22Rv1 (cell line): ENCODE measurements at regions not wholly inside any gene's neighbourhood (a gene's known extent, or its start where the extent isn't known, plus 50 kb on each side); places are given as distances from the start of the nearest gene placed in this dataset.

Experiments
- H3K27ac ChIP-seq: fragments of 450-650 bp; 2 replicates; pipeline ENCODE4 v1.5.1; 2017
- CTCF ChIP-seq: fragments of 450-650 bp; IDR thresholded peaks from 2 replicates; pipeline ENCODE4 v1.5.1; 2017; ENCODE audit warnings: mild to moderate bottlenecking
- ZFX ChIP-seq: fragments of 450-650 bp; IDR thresholded peaks from 2 replicates; pipeline ENCODE4 v1.6.1; 2017; ENCODE audit warnings: antibody characterized with exemption, borderline replicate concordance

- H3K27ac ChIP-seq = no peak overlapping the region
These were observed 625.5 kb upstream of the RORB start for GRCh38 chr9:73871636-73872035.

GRCh38 chr9:73872701-73873100, 624.4 kb upstream of the RORB start:
- TF ChIP-seq CTCF = no peak
- no peak for TF ChIP-seq ZFX

More at GRCh38 chr9:73871636-73872035, 625.5 kb upstream of the RORB start:
- TF ChIP-seq ZFX (no peak), CTCF (no peak)

GRCh38 chr9:73880101-73880500, 617.0 kb upstream of the RORB start:
- TF ChIP-seq CTCF = no peak
- TF ChIP-seq ZFX = no peak
- no peak overlapping the region for H3K27ac ChIP-seq

More at GRCh38 chr9:73872701-73873100, 624.4 kb upstream of the RORB start:
- no peak overlapping the region for H3K27ac ChIP-seq

GRCh38 chr9:73889023-73889422, 608.1 kb upstream of the RORB start:
- TF ChIP-seq ZFX (no peak), CTCF (no peak)

GRCh38 chr9:73890685-73891277, 606.4 kb upstream of the RORB start:
- no peak for TF ChIP-seq CTCF

More at GRCh38 chr9:73889023-73889422, 608.1 kb upstream of the RORB start:
- no peak overlapping the region for H3K27ac ChIP-seq

GRCh38 chr9:73892335-73892734, 604.8 kb upstream of the RORB start:
- TF ChIP-seq CTCF = no peak
- no peak overlapping the region for H3K27ac ChIP-seq

More at GRCh38 chr9:73890685-73891277, 606.4 kb upstream of the RORB start:
- no peak overlapping the region for H3K27ac ChIP-seq

- no peak overlapping the region for H3K27ac ChIP-seq
- no peak for TF ChIP-seq CTCF
- no peak for TF ChIP-seq ZFX
These were observed 603.9 kb upstream of the RORB start for GRCh38 chr9:73893230-73893629.
